ENCODE measurements at regions not wholly inside any gene's neighbourhood (a gene's known extent, or its start where the extent isn't known, plus 50 kb on each side); places are given as distances from the start of the nearest gene placed in this dataset.
"Not testable (repeated sequence)": the region's sequence is repeated elsewhere in the genome, so short reads cannot be mapped to it uniquely, and the experiment has no call there.

- DNase-seq (ENCODE audit: low spot score): no peak
- no peak for TF ChIP-seq CTCF (IDR thresholded peaks at IDR 0.05; ENCODE audit: extremely low read depth, missing control alignments)
Observed at GRCh38 chr12:60724475-60724874, 1128.6 kb downstream of the SLC16A7 start.

- DNase-seq (ENCODE audit: low spot score): no peak
- TF ChIP-seq CTCF (IDR thresholded peaks at IDR 0.05; ENCODE audit: extremely low read depth, missing control alignments): no peak
Observed at GRCh38 chr12:60724984-60725383, 1129.2 kb downstream of the SLC16A7 start.

DNA sequence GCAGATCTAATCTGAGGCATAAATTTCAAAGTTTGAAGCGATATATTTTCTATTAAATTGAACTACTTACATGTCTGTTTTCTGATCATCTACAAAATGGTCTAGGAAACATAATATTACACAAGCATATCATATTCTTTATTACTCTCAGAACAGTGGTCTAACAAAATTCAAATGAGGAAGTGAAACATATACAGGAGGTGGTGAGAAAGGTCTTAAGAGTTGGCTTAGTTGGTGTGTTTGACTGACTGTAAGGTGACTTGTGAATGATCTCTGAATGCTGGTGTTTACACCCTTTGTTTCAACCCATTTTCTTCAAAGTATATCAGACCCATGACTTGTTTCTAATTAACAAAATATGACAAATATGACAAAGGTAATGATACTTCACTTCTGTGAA lies 1156.8 kb downstream of the SLC16A7 start:
- no peak for TF ChIP-seq CTCF (IDR thresholded peaks at IDR 0.05; ENCODE audit: extremely low read depth, missing control alignments)
- DNase-seq (ENCODE audit: low spot score): peak; percentile 4

DNA sequence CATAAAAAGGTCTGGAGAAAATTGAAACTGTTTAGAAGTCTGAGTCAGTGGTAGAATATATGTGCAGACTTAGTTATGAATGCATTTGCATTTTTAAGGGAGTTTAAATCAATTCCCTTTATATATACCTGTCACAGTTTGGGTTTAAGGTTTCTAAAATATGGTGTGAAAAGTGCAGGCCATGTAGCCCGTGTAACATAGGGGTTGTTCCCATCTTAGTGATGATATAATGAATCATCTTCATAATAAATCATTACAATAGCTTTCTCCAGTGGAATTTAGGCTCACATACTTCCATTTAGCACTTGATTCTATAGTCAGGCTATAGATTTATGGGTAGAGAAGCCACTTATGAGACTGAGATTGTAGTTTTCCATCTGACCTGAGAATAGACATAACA lies 1162.4 kb downstream of the SLC16A7 start:
- DNase-seq (ENCODE audit: low spot score): no peak
- TF ChIP-seq CTCF (IDR thresholded peaks at IDR 0.05; ENCODE audit: extremely low read depth, missing control alignments): no peak

- no peak for DNase-seq (ENCODE audit: low spot score)
- TF ChIP-seq CTCF (IDR thresholded peaks at IDR 0.05; ENCODE audit: extremely low read depth, missing control alignments): no peak
Observed at GRCh38 chr12:60760965-60761364, 1165.1 kb downstream of the SLC16A7 start.

DNA sequence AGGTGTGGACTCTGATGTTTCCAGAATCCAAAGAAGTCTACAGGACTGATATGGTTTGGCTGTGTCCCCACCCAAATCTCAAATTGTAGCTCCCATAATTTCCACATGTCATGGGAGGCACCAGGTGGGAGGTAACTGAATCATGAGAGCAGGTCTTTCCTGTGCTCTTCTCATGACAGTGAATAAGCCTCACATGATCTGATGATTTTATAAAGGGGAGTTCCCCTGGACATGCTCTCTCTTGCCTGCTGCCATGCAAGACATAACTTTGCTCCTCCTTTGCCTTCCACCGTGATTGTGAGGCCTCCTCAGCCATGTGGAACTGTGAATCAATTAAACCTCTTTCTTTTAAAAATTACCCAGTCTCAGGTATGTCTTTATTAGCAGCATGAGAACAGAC lies 1205.3 kb downstream of the SLC16A7 start:
- not testable (repeated sequence) for DNase-seq (ENCODE audit: low spot score)

GRCh38 chr12:60803147-60803546 lies 1207.3 kb downstream of the SLC16A7 start:
- DNase-seq (ENCODE audit: low spot score): no peak
- TF ChIP-seq CTCF (IDR thresholded peaks at IDR 0.05; ENCODE audit: extremely low read depth, missing control alignments): no peak

GRCh38 chr12:60805364-60805763 lies 1209.5 kb downstream of the SLC16A7 start:
- no peak for TF ChIP-seq CTCF (IDR thresholded peaks at IDR 0.05; ENCODE audit: extremely low read depth, missing control alignments)
- no peak for DNase-seq (ENCODE audit: low spot score)

All from GM20000 (cell line).